Smooth muscle cell of the brain vasculature (primary cell): ENCODE measurements at regions not wholly inside any gene's neighbourhood (a gene's known extent, or its start where the extent isn't known, plus 50 kb on each side); places are given as distances from the start of the nearest gene placed in this dataset.
"Not testable (repeated sequence)": the region's sequence is repeated elsewhere in the genome, so short reads cannot be mapped to it uniquely, and the experiment has no call there.

Source experiments
- DNase-seq: peaks from one replicate; pipeline ENCODE4 v3.0.0-alpha.2; 2012; ENCODE audit warnings: low read depth, low spot score

DNA sequence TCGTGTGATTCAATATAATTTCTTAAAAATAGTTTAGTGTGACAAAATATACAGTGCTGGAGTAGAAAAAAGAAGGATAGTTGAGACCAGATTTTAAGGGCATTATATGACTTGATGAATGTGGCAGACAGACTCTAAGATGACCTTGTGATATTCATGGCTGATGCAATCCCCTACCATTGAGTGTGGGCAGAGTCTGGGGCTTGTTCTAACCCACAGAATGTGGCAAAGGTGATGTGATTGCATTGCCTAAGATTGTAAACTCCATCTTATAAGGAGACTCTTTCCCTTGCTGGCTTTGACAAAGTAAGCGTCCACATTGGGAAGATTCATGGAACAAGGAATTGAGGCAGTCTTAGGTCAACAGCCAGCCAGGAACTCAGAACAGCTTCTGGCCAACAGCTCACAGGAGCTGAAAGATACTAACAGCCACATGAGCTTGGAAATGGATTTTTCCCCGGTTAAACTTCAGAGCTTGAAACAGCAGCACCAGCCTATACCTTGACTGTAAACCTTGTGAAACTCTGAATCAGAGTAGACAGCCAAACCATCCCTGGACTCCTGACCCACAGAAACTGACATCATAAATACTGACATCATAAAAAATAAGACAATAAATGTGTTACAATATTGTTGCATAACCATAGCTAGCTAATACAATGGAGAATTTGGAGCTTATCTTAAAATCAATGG lies 864.5 kb downstream of the TTLL7 start:
- not testable (repeated sequence) for DNase-seq

DNA sequence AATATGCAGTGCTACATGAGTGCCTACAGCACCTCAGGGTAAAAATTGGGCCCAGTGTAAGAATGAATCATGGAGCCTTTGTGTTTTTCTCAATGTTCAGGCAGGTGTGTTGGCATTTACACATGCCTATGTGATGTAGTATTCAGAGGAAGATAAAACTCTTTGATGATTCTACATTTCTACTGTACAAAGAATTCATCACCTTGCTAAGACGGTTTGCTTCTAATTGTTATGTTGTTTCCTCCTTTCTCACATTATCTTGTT lies 867.3 kb downstream of the TTLL7 start:
- DNase-seq: no peak

DNA sequence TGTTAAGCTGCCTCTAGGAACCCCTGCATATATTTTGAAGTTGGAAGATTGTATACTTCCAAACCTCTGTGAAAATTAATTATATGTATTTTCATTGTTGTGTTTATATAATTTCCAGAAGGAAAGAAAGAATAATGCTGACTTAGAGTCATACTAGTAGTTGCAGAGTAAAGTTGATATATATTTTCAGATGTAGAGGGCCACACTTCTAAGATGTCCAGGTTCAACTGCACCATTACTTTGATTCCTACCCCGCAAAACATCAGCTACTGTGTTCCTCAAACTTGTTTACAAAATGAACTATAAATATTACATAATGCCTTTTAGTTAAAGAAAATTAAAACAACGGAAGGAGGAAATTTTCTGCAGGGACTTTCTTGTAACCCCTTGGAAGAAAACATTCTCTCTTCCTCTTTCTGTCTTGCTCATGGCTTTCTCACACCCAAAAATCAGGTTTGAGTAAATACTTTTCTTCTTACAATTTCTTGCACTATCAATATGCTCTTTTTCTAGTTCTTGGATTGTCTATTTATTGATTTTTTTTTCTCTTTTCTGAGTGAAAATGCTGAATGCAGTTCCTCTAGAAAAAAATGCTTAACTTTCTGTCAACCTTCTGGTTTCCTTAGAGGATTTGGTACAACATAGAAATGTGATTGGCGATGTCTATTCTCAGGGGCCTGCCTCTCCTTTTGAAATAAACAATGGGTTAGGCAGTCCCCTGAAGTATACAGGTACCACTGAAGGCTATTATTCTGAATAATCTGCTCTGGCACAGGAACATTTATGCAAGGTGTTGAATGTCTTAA lies 867.8 kb downstream of the TTLL7 start:
- no peak for DNase-seq

DNA sequence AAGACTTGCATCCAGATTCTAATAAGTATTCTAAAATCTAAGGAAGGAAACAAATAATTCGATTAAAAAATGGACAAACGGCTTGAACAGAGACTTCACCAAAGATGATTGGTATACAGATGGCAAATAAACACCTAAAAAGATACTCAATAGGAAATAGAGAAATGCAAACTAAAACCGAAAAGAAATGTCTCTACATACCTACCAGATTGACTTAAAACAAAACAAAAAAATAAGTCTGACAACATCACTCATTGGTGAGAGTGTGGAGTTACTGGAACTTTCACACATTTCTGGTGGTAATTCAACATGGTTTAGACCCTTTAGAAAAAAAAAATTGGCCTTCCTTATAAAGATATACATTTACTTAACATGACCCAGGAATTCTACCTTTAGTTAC lies 869.8 kb downstream of the TTLL7 start:
- no peak for DNase-seq

DNA sequence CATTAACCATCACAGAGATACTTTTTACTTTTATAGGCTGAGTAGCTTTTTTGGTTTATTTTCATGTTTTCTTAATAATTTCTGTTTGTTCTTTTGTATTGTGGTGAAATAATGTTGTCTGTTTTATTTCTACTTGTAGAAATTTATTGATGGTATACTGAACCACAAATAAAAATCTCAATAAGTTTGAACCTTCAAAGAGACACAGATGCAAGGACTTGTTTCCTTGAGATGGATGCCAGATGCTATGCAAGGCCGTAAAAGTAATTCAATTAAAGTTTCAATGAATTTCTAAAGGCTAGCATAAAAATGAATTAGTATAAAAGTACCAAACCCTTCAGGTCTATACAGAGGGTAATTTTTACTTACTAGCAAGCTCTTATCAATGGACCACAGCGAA lies 873.5 kb downstream of the TTLL7 start:
- no peak for DNase-seq

DNA sequence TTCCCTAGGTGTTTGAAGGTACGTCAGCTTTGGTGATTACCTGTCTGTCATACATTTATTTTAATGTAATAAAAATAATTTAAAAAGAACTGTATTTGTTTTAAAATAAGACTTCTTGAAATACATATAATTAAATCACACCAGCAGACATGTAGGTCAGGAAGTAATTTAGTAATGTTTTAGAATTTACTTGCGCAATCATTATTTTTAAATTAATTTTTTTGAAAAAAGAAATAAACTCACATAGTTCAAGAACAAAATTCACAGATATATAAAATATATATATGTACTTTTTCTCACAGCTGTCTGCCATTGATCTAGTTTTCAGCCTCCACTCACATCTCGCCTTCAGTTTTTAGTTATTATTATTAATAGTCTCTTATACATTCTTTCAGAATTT lies 875.9 kb downstream of the TTLL7 start:
- DNase-seq: no peak

DNA sequence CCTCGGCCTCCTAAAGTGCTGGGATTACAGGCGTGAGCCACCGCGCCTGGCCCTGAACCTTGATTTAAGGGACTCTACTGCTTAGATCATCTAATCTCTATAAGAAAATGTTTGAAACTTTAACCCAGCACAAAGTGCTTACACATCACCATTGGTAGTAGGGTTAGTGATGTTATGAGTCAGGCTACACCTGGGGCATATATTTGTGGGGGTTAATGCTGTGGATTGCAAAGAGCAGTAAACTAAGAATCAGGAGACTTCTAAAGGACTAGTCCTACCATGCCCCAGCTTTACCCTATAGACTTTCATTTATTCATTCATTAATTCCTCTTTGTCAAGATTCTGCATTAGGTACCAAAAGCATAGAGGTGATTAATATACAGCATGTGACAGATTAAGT lies 880.5 kb downstream of the TTLL7 start:
- DNase-seq: no peak

DNA sequence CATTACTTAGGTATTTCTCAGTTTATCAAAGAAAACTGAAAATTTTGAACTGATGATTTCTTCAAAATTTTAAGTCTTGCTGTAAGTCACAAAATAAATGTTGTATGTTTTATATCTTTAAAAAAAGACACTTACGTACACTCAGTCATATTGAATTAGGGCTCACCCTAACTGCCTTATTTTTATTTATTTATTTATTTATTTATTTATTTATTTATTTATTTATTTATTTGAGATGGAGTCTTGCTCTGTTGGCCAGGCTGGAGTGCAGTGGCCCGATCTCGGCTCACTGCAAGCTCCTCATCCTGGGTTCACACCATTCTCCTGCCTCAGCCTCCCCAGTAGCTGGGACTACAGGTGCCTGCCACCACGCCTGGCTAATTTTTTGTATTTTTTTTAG lies 881.9 kb downstream of the TTLL7 start:
- not testable (repeated sequence) for DNase-seq

DNA sequence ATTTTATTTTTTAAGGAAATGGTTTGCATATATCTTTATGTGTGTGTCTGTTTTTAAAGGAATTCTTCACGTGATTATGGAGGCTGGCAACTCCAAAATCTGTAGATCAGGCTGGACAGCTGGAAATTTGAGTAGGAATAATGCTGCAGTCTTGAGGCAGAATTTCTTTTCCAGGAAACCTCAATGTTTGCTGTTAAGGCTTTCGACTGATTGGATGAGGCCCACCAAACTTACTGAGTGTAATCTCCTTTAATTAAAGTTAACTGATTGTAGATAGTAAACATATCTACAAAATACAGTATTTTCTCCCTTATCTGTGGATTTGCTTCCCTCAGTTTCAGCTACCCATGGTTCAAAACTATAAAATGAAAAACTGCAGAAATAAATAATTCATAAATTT lies 883.1 kb downstream of the TTLL7 start:
- DNase-seq: no peak

DNA sequence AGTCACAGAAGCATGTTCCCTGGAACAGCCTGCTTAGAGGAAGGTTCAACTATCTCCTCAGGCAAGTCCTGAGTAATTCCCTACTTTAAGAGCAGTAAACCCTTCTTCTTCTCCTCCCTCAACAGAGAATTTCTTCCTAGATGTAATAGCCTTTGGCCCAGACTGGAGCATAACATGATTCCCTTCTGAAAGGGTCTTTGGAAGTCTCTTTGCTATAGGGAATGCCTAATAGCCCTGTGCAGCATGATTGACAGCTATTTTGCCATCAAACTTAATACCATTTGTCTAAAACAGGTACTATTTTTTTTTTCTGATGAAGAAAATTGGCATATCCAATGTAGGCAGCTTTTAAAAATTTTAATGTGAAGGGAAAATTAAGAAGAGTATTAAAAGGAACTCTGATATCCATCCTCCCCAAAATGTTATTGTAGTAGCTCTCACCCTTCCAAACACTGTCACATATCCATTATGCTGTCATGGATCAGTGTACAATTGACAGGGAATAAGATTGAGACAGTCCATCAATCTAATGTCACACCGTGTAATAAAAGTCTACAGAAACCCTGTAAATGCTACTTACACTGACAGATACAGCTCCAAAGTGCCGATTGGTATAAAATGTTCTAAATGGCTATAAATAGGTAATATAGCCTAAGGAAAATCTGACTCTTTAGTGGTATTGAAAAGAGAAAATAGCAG lies 884.6 kb downstream of the TTLL7 start:
- no peak for DNase-seq

DNA sequence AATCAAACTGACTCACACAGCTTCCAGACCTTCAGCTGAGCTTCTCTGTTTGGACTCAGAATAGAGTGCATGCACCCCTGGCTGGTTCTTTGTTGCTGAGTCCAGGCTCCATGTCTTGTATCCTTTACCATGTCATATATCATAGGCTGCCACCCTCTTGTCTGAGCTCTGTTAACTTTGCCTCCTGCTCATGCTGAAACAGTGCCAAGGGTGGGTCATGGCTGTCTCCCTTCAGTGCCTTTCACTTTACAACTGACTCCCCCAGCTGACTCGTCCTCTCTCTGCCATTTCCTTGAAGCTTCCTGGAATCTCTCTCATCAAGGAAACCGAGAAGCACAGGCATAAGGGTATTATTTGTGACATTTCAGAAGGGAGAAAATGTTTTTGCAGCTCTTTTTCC lies 885.3 kb downstream of the TTLL7 start:
- DNase-seq: no peak

DNA sequence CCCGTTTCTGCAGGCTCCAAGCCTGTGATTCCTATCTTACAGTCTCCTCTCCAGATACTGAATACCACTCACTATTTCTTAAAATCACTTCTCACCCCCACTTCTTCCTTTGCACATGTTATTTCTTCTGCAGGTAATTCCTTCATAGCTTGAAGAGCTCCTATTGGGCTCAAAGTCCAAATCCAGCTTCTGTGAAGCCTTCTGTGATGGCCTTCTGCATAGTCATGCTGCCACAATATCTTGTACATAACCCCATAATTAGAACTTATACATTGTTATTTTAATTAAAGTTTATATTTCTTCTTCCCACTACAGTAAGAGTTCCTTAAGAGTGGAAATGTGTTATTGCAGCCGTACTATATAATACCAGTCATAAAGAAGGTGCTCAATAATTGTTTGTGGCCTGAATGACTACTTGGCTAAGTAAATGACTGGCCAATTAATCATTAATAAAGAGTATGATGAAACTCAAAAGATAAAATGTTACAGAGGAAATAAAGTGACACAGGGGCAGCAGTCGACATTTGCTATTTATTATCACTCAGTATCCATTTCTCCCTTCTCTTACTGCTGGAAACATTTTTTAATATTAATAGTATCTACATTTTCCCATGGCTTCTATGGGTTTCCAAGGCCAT lies 886.6 kb downstream of the TTLL7 start:
- DNase-seq: no peak

DNA sequence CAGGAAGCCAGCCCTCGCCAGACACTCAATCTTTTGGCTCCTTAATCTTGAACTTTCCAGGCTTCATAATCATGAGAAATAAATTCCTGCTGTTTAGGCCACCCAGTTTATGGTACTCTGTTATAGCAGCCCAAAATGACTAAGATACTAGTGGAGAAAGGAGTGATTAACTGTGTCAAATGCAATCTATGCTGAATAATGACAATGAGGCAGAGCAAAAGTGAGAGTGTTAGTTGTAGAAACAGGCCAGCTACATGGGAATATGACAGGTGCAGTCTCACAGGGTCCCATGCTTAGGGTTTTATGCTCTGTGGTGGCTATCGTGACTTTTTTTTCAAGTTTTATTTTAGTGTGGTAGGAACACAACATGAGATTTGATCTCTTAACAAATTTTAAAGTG lies 888.8 kb downstream of the TTLL7 start:
- DNase-seq: no peak

DNA sequence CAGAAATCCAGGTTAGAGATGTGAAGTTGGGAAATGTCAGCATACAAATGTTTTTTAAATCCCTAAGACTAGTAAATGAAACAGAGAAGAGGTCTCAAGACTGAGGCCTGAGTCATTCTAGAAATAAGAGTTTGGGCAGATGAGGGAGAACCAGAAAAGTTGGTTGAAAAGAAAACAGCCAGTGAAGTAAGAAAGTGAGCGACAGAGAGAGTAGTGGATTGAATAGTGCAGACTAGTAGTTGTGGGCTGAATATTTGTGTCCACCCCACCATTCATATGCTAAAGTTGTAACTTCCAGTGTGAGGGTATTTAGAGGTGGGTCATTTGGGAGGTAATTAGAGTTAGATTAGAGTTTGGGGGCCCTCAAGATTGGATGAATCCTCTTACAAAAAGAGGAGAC lies 889.2 kb downstream of the TTLL7 start:
- no peak for DNase-seq

DNA sequence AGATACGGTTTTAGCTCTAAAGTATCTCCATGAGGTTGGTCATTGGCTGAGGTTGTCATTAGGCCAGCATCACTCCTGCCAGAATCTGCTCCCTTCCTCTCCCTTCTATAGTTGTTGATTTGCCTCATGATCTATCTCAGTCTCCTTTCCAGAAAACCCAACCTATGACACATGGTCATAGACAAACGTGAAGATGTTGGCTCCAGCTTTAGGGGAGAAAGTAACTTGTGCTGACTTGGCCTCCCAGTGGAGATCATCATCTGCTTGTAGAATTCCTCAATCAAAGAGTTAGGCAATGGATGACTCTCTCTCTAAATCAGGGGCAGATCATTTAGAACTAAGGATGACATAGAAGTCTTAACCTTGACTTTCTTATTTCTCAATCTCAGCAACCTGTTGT lies 894.4 kb downstream of the TTLL7 start:
- no peak for DNase-seq

DNA sequence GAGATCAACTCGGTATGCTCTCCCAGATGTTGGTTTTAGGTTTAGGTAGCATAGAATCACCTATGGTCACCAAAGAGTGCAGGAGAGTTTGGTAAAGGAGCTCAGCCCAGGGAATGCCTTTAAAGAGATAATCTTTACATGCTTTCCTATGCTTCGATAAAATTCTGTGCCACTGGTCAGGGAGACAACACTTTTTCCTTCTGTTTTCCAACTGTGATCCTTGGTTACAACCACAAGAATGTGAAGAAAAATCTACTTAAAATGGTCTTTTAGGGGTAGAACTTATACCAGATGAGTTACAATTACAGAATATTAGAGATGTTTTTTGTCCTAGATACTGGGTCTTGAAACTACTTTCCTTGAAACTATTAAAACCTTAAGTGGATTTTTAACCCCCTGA lies 895.6 kb downstream of the TTLL7 start:
- no peak for DNase-seq

DNA sequence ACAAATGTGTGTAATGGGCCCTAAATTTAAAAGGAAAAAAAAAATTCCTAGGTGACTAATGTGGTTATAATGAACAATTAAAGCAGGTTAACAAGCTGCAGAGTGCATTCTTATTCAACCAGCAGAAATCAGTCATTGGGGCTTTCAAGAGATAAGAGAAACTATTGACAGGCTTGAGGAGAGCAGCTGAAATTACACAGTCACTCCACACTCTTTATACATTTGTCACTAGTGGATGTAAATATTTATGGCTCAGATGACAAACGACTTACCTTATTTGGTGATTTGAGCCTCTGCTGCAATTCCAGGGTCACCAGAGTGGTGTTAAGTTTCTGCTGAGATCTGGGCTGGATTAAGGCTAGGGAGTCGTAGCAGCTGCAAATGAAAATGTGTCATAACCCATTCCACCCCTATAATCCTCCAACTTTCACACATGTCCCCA lies 896.3 kb downstream of the TTLL7 start:
- no peak for DNase-seq

DNA sequence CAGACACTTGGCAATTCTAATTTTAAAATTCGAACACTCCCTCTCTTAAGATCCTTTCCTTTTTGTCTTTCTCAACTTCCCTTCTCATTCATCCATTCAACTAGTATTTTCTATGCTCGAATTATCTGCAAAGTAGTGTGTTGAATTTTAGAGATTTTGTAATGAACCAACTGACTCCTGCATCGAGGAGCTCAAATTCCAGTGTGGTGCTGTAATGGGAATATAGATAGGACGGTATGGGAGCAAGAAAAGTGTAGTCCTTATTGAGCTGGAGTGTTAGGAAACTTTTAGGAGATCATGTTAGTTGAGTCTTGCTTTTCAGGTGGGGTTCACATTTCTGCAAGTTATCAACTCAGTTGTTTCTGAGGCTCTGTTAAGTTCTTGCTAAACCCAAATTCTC lies 897.5 kb downstream of the TTLL7 start:
- no peak for DNase-seq

DNA sequence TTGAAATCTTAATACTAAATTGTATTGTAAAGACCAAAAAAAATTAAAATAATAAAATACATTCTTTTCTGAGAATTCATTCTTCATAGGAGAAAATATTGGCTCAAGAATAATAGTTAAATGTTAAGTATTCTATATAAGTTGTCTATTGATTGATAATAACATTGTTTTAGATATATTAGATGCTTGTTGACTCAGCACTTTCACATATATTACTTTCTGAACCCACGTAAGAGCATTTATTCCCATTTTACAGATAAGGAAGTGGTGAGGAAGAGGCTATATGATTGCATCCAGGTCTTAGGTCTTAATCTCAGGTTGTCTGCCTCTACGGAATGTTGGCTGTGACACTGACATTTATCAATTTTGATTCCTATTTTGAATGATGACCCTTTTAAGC lies 898.8 kb downstream of the TTLL7 start:
- no peak for DNase-seq

DNA sequence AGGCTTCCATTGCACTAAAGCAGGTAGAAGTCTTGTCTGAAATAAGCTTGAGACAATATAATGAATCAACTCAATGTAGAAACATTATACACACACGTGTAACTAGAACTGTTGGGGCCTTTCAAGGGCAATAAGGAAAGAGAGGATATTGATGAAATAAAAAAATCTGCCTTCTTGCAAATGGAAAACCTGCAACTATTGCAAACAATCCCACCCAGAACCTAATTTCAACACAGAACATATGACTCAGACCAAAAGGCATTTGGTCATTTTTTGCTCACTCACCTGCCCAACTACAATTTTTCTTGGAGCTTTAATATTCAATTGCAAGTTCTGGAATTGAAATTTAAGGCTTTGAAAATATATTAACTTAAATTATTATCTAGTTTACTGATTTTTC lies 900.1 kb downstream of the TTLL7 start:
- DNase-seq: no peak

DNA sequence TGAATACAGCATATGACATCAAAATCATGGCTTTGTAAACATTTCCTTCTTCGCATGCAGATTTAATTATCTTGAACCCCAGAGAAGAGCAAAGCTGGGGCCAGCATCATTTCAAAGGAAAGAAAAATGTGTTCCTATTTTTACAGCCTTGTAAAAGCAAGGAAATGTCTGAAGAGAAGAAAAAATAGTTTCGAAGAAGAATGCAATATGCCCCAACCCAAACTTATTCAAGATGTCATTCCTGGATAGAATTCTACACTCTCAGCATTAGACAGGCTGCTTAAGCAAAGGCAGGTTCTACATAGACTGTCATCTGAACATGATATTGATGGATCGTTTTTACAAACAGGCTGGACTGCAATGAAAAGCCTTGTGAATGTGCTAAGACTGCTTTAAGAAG lies 900.8 kb downstream of the TTLL7 start:
- DNase-seq: no peak

DNA sequence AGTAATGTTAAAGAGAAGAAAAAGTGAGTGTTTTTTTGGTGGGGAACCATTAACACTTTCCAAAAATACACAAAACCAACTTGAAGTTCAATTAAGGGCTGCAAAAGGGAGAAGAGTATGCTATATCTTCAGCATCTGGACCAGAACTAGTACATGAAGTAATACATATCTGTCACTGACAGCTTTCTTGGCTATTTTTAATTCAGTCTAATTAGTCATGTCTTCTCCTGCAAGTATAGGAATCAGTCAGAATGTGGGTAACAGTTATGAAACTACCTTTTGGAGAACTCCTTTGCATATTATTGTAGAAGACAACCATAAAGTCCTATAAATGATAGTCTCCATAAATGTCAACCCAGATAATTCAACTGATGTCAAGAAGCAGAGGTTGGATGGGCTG lies 901.2 kb downstream of the TTLL7 start:
- DNase-seq: no peak

DNA sequence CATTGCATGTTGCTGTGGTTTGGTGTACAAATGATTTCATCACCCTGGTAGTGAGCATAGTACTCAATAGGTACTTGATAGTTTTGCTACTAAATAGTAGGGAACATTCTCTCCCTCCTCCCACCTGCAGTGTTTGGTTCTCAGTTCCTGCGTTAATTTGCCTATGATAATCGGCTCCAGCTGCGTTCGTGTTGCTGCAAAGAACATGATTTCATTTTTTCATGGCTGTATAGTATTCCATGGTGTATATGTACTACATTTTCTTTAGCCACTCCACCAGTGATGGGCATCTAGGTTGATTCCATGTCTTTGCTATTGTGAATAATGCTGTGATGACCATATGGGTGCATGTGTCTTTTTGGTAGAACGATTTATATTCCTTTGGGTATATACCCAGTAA lies 903.4 kb downstream of the TTLL7 start:
- no peak for DNase-seq
